Activated naive CD8-positive, alpha-beta T cell treated with anti-CD3 and anti-CD28 coated beads, Interleukin-2, amount 50 U/mL, for 24 hours (primary cell): ENCODE measurements at regions not wholly inside any gene's neighbourhood (a gene's known extent, or its start where the extent isn't known, plus 50 kb on each side); places are given as distances from the start of the nearest gene placed in this dataset.
"Not testable (repeated sequence)": the region's sequence is repeated elsewhere in the genome, so short reads cannot be mapped to it uniquely, and the experiment has no call there.

Experiments used
- ATAC-seq: fragments of 150-1000 bp; cut with Tn5 transposase; one replicate; pipeline ENCODE4 v1.10.0; 2021
- DNase-seq: peaks from one replicate; pipeline ENCODE4 v3.0.0; 2021
- H3K27ac Mint-ChIP-seq: one replicate; pipeline ENCODE4 v1.8.0; 2021; ENCODE audit warnings: mild to moderate bottlenecking, mixed read lengths
- H3K27me3 Mint-ChIP-seq: one replicate; pipeline ENCODE4 v1.8.0; 2021; ENCODE audit warnings: mixed read lengths
- H3K36me3 Mint-ChIP-seq: one replicate; pipeline ENCODE4 v1.8.0; 2021; ENCODE audit warnings: low read depth, mixed read lengths
- H3K4me1 Mint-ChIP-seq: one replicate; pipeline ENCODE4 v1.8.0; 2021; ENCODE audit warnings: mixed read lengths
- H3K4me3 Mint-ChIP-seq: one replicate; pipeline ENCODE4 v1.8.0; 2021; ENCODE audit warnings: mild to moderate bottlenecking, moderate library complexity, mixed read lengths
- H3K9me3 Mint-ChIP-seq: one replicate; pipeline ENCODE4 v1.8.0; 2021; ENCODE audit warnings: mixed read lengths

DNA sequence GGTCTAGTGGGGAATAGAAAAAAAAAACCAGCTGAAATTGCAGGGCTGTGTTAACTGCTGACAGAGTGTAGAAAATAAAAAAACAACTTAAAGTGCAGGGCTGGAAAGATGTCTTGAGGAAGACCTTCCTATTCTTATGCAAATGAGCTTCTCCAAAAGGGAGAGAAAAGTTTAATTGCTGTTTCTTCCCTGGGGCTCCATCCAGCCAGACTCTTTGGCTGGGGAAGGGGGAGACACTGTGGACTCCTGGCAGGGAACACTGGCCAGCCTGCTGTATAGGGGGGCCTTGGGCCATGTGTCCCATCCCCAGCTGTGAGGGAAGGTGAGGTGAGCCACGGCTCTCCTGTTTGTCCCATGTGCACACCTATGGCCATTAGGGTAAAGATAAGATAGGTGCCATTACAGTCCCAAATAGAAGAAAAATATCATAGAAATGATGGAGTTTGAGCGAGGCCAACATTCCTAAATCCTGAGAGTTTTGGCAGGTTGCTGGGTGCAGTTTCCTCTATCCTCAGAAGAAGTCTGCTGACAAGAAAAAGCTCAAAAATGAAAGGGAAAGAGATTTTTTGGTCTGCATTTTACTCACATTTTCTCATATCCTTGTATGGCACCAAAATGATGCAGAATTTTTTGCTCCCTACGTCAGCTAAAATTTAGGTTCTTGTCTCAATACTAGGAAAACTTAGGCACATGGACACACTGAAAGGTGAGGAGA, 901.7 kb downstream of the PLOD2 start:
- Mint-ChIP-seq H3K27ac (no peak overlapping the region), H3K4me3 (no peak overlapping the region), H3K4me1 (no peaks in the 10 kb centered on the region), H3K27me3 (no peaks in the 10 kb centered on the region), H3K9me3 (no peaks in the 10 kb centered on the region), H3K36me3 (no peaks in the 10 kb centered on the region)
- ATAC-seq (no peak), DNase-seq (no peak)

DNA sequence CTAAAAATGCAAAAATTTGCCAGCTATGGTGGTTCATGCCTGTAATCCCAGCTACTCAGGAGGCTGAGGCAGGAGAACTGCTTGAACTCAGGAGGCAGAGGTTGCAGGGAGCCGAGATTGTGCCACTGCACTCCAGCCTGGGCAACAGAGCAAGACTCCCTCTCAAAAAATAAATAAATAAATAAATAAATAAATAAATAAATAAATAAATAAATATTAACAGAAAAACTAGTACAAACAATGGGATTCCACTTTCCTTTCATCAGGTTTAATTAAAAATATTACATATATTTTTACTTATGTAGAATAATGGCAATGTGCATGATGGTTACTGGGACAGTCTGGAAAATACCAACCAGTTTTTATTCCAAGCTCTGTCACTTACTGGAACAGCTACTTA, 897.5 kb downstream of the PLOD2 start:
- H3K27ac Mint-ChIP-seq, H3K4me1 Mint-ChIP-seq, H3K36me3 Mint-ChIP-seq, H3K27me3 Mint-ChIP-seq, DNase-seq, H3K4me3 Mint-ChIP-seq, ATAC-seq, H3K9me3 Mint-ChIP-seq: not testable (repeated sequence)

DNA sequence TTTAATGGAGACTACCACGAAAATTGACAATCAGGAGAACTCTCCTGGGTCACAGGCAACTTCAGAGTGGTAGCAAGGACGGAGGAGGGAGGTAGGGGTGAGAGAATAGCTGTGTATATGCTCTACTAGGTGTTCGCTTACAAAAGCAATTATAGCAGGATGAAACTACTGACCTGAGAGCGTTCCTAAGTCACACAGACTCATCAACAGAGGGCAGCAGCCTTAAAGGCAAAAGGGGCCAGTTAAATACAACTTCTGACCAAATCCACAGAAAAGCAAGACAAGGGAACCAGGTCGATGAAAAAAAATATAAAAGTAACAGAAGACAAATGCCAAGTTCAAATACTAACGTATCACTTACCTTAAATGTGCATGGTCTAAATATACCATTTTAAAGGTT, 894.6 kb downstream of the PLOD2 start:
- Mint-ChIP-seq H3K27ac (no peak overlapping the region), H3K27me3 (no peaks in the 10 kb centered on the region), H3K36me3 (no peaks in the 10 kb centered on the region), H3K9me3 (peaks cover 5% of the 10 kb centered on the region), H3K4me1 (no peaks in the 10 kb centered on the region), H3K4me3 (no peak overlapping the region)
- DNase-seq (no peak), ATAC-seq (no peak)

DNA sequence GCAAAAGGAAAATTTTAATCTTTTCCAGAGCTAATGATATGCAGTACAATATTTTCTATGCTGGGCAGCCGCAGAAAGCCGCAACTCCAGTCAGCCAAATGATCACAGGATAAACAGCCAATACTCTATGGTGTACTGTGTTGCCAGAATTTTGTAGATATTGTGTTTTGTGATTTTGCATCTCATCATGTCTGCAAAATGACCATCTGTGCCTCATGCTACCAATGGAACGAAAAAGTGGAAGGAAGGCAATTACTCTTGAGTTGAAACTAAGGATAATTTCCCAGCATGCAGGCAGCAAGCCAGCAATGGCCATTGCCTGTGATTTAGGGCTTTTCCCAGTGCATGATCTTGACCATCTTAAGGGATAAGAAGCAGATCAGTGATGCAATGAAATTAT, 891.9 kb downstream of the PLOD2 start:
- no peak overlapping the region for H3K4me3 Mint-ChIP-seq
- DNase-seq (no peak), ATAC-seq (no peak)
- no peaks in the 10 kb centered on the region for H3K27me3 Mint-ChIP-seq
- H3K27ac Mint-ChIP-seq = no peak overlapping the region
- H3K36me3 Mint-ChIP-seq = no peaks in the 10 kb centered on the region
- H3K4me1 Mint-ChIP-seq = no peaks in the 10 kb centered on the region
- H3K9me3 Mint-ChIP-seq = peaks cover 5% of the 10 kb centered on the region

DNA sequence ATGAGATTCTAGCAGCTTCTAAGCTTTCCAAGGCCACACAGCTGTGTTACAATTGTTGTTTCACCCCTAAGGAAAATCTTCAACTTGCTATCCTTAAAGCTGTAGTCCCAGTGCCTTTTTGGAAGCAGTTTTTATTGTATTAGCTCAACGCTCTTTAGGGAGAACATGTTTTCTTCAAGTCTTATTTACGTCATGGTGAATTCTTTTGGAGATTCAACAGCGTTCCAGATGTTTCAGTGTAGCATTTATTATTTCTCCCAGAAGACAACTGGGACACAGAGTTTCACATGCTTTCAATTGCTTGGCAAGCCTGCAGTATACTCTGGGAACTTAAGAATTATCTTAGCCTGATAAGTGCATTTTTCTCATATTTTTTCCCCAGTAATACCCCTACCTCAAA, 888.3 kb downstream of the PLOD2 start:
- no peak overlapping the region for H3K27ac Mint-ChIP-seq
- no peaks in the 10 kb centered on the region for H3K4me1 Mint-ChIP-seq
- H3K36me3 Mint-ChIP-seq = no peaks in the 10 kb centered on the region
- H3K9me3 Mint-ChIP-seq = no peaks in the 10 kb centered on the region
- no peak overlapping the region for H3K4me3 Mint-ChIP-seq
- ATAC-seq (no peak), DNase-seq (no peak)
- H3K27me3 Mint-ChIP-seq = no peaks in the 10 kb centered on the region

DNA sequence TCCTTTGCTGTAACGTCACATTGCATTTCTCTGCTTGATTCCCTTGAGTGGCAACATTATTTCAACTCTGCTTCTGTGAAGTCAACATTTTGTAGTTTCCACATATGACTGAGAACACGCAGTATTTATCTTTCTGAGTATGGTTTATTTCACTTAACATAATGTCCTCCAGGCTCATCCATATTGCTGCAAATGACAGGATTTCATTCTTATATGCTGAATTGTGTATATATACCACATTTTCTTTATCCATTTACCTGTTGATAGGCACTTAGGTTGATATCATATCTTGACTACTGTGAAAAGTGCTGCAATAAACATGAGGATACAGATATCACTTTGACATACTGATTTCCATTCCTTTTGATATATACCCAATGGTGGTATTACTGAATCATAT, 878.5 kb downstream of the PLOD2 start:
- no peak overlapping the region for H3K4me3 Mint-ChIP-seq
- no peaks in the 10 kb centered on the region for H3K27me3 Mint-ChIP-seq
- ATAC-seq (no peak), DNase-seq (no peak)
- H3K4me1 Mint-ChIP-seq = no peaks in the 10 kb centered on the region
- peaks cover 6% of the 10 kb centered on the region for H3K9me3 Mint-ChIP-seq
- no peaks in the 10 kb centered on the region for H3K36me3 Mint-ChIP-seq
- no peak overlapping the region for H3K27ac Mint-ChIP-seq

DNA sequence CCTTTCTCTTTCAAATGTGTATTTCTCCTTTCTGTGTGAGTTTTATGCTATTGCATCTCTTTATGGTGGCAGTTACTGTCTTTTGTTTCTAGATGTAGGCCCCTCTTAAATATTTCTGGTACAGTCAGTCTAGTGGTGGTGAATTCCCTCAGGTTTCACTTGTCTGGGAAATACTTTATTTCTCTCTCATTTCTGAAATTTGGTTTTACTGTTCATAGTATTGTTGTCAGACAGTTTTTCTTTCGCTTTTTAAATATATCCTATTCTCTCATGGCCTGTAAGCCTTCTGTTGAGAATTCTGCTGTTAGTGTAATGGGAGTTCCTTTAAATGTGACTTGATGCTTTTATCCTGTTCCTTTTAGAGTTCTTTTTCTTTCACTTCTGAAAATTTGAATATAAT, 874.0 kb downstream of the PLOD2 start:
- Mint-ChIP-seq H3K4me1 (no peaks in the 10 kb centered on the region), H3K27ac (no peak overlapping the region), H3K4me3 (no peak overlapping the region)

DNA sequence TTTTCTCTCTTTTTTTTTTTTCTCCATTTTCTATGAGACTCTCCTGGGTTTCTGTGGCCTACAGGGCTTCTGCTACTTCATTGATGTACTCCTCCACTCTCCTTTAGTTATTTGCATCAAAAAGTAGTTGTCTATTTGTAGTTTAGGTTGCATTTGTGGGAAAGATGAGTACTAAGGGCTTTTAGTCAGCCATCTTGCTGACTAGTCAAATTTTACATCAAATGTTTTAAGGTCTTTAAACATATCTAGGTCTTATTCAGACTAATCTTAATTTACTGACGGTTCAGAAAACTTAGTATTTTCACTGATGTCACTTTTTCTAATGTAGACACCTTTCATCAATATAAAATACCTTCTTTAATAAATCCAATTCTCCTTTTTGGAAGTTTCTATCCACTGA, 871.0 kb downstream of the PLOD2 start:
- ATAC-seq (no peak), DNase-seq (no peak)
- Mint-ChIP-seq H3K27ac (no peak overlapping the region), H3K27me3 (no peaks in the 10 kb centered on the region), H3K9me3 (no peaks in the 10 kb centered on the region), H3K36me3 (no peaks in the 10 kb centered on the region), H3K4me3 (no peak overlapping the region), H3K4me1 (no peaks in the 10 kb centered on the region)

More for the DNA sequence above, 874.0 kb downstream of the PLOD2 start:
- Mint-ChIP-seq H3K9me3 (no peaks in the 10 kb centered on the region), H3K36me3 (no peaks in the 10 kb centered on the region), H3K27me3 (no peaks in the 10 kb centered on the region)
- no peak for ATAC-seq
- no peak for DNase-seq

DNA sequence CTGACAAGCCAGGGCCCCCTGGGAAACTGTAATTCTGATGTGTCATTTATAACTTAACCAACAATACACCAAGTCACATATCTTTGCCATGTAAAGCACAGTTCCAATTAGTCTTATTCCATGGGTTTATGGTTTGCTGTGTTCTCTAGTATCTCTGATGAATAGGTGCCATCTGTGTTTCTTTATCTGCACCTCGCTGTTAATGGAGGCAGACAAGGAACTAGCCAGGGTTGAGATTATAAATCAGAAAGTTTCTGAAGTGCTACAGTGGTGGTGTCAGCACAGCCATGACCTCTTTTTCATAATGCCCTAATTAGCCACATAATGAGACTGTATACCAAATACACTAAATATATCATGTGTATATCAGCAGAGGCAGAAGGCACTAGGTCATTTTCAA, 866.4 kb downstream of the PLOD2 start:
- H3K36me3 Mint-ChIP-seq = no peaks in the 10 kb centered on the region
- H3K4me3 Mint-ChIP-seq = no peak overlapping the region
- DNase-seq (no peak), ATAC-seq (no peak)
- no peaks in the 10 kb centered on the region for H3K4me1 Mint-ChIP-seq
- no peak overlapping the region for H3K27ac Mint-ChIP-seq
- H3K27me3 Mint-ChIP-seq = no peaks in the 10 kb centered on the region
- peaks cover 6% of the 10 kb centered on the region for H3K9me3 Mint-ChIP-seq

DNA sequence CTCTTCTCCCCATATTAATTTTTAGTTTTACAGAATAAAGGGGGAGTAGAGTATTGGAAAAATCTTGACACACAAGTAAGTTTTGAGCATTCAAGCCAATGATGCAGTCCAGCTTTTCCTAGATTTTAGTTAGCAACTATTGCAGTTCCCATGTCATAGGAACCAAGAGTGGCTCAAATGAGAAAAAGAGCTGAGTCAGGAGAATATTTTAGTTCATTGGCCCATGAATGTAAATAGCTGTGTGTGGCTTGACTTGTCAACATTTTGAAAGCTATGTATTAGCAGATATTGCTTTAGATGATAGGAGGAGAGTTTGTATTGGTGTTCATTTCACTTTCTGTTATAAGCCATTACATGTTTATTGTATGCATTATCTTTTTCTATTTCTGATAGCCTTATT, 853.7 kb downstream of the PLOD2 start:
- no peaks in the 10 kb centered on the region for H3K36me3 Mint-ChIP-seq
- ATAC-seq (no peak), DNase-seq (no peak)
- no peak overlapping the region for H3K4me3 Mint-ChIP-seq
- no peaks in the 10 kb centered on the region for H3K27me3 Mint-ChIP-seq
- H3K27ac Mint-ChIP-seq = no peak overlapping the region
- no peaks in the 10 kb centered on the region for H3K4me1 Mint-ChIP-seq
- no peaks in the 10 kb centered on the region for H3K9me3 Mint-ChIP-seq

DNA sequence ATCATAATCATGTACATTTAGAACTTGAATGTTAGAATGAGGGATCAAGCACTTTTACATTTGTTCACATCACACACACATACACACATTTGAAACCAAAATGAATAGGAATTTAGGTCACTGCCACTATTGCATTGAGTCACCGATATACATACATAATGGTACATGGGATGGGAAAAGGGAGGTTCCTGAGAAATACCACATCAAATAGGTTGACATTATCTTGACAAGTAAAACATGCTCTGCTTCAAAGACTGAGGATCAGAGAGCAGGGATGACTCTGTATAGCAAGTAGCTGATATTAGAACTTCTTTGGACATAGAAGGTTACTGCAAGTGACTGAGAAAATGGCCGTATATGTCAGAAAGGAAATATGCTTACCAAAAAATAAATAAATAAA, 847.2 kb downstream of the PLOD2 start:
- Mint-ChIP-seq H3K4me1 (no peaks in the 10 kb centered on the region), H3K27me3 (no peaks in the 10 kb centered on the region), H3K36me3 (no peaks in the 10 kb centered on the region), H3K9me3 (peaks cover 5% of the 10 kb centered on the region), H3K4me3 (no peak overlapping the region), H3K27ac (no peak overlapping the region)
- ATAC-seq (no peak), DNase-seq (no peak)

DNA sequence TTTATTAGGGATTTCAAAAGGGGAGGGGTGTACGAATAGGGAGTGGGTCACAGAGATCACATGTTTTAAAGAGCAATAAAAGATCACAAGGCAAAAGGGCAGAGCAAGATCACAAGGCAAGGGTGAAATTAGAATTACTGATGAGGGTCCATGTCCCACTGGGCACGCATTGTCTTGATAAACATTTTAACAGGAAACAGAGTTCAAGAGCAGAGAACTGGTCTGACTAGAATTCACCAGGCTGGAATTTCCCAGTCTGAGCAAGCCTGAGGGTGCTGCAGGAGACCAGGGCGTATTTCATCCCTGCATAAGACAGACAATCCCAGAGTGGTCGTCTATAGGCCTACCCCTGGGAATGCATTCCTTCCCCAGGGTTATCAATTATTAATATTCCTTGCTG, 844.7 kb downstream of the PLOD2 start:
- H3K9me3 Mint-ChIP-seq, H3K27me3 Mint-ChIP-seq, H3K4me1 Mint-ChIP-seq, H3K4me3 Mint-ChIP-seq, DNase-seq, ATAC-seq, H3K36me3 Mint-ChIP-seq, H3K27ac Mint-ChIP-seq: not testable (repeated sequence)

DNA sequence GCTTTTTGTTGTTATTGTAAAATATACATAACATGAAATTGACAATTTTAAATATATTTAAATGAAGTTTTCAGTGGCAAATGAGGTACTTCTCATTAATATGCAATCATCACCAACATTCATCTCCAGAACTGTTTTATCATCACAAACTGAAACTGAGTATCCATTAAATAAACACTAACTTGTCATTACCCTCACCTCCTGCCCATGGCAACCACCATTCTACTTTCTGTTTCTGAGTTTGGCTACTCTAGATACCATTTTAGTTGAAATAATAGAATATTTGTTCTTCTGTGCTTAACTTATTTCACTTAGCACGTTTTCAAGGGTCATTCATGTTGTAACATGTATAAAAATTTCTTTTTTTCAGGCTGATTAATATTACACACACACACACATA, 834.3 kb downstream of the PLOD2 start:
- ATAC-seq (no peak), DNase-seq (no peak)
- Mint-ChIP-seq H3K36me3 (no peaks in the 10 kb centered on the region), H3K4me3 (no peak overlapping the region), H3K27ac (no peak overlapping the region), H3K9me3 (no peaks in the 10 kb centered on the region), H3K4me1 (no peaks in the 10 kb centered on the region), H3K27me3 (no peaks in the 10 kb centered on the region)

DNA sequence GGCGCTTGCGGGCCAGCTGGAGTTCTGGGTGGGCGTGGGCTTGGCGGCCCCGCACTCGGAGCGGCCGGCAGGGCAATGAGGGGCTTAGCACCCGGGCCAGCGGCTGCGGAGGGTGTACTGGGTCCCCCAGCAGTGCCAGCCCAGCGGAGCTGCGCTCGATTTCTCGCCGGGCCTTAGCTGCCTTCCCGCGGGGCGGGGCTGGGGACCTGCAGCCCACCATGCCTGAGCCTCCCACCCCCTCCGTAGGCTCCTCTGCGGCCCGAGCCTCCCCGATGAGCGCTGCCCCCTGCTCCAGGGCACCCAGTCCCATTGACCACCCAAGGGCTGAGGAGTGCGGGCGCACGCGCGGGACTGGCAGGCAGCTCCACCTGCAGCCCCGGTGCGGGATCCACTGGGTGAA, 827.6 kb downstream of the PLOD2 start:
- H3K4me3 Mint-ChIP-seq, ATAC-seq, H3K27ac Mint-ChIP-seq, H3K4me1 Mint-ChIP-seq, H3K36me3 Mint-ChIP-seq, H3K9me3 Mint-ChIP-seq, DNase-seq, H3K27me3 Mint-ChIP-seq: not testable (repeated sequence)

DNA sequence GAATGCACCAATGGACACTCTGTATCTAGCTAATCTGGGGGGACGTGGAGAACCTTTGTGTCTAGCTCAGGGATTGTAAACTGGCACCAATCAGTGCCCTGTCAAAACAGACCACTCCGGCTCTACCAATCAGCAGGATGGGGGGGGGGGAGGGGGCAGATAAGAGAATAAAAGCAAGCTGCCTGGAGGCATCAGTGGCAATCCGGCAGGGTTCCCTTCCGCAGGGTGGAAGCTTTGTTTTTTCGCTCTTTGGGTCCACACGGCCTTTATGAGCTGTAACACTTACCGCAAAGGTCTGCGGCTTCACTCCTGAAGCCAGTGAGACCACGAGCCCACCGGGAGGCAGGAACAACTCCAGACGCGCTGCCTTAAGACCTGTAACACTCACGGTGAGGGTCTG, 827.1 kb downstream of the PLOD2 start:
- no peaks in the 10 kb centered on the region for H3K4me1 Mint-ChIP-seq
- H3K27me3 Mint-ChIP-seq = no peaks in the 10 kb centered on the region
- H3K9me3 Mint-ChIP-seq = peaks cover 2% of the 10 kb centered on the region
- no peak overlapping the region for H3K27ac Mint-ChIP-seq
- no peaks in the 10 kb centered on the region for H3K36me3 Mint-ChIP-seq
- no peak overlapping the region for H3K4me3 Mint-ChIP-seq
- ATAC-seq = no peak
- no peak for DNase-seq

DNA sequence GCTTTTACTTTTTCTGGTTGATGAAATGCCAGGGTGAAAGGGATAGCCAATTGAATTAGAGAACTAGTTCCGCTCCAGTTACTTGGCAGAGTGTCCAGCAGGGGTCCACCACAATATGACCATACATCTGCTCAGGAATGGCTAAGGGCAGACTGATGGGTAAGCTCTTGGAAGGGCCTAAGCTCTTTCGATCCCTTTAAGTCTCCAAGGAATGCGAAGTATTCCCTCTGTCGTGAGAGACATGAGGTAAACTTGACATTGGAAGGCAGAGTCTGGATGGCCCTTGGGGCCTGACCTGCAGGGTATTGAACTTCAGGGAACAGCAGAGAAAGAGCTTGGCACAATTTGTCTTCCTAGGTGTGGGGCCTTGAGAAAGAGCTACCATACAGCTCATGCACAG, 805.8 kb downstream of the PLOD2 start:
- no peaks in the 10 kb centered on the region for H3K36me3 Mint-ChIP-seq
- H3K9me3 Mint-ChIP-seq = peaks cover 24% of the 10 kb centered on the region
- ATAC-seq = no peak
- H3K4me1 Mint-ChIP-seq = no peaks in the 10 kb centered on the region
- no peaks in the 10 kb centered on the region for H3K27me3 Mint-ChIP-seq
- no peak for DNase-seq
- no peak overlapping the region for H3K4me3 Mint-ChIP-seq
- no peak overlapping the region for H3K27ac Mint-ChIP-seq
